ENCODE measurements at regions not wholly inside any gene's neighbourhood (a gene's known extent, or its start where the extent isn't known, plus 50 kb on each side); places are given as distances from the start of the nearest gene placed in this dataset.
A peak's percentile ranks its signal among the peaks of the same experiment; 100 is the strongest.

DNA sequence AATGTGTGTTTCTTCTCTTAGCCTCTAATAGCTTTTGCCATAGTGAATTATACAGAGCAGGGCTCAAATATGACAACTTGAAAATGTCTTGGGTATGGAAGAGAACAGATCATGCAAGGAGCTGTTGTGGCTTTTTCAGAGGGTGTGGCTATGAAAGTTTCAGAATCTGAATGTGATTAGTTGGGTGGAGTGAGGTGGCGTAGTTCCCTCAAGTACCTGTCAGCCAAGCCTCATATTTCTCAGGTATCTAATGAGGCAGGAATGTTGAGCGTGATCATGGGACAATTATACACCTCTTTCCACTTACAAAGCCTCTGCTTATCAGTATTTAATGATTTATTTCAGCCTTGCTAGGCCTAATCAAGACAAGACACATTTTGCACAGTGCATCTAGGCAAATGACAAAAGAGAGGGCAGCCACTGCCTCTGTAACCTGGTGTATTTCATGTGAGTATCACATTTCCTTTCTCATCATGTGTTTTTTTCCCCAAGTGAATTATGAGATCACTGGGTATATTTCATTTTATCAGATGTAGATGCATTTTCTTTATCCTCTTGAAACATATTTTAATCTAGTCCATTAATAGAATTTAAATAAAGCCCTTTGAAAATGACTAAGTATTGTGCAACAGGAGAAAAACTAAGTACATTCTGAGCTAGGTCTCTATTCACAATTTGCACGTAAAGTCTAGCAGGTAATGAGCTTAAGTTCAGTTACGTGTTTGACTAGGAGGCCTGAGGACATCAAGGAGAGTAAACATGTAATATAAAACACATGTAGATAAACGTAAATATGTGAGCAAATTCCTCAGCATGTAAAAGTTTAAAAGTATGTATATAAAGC lies 644.4 kb upstream of the IGFBP3 start:
- Histone ChIP-seq H3K27me3 (ENCODE audit: control insufficient read depth, insufficient read depth, low read length) (no peaks in the 10 kb centered on the region), H3K4me1 (ENCODE audit: control insufficient read depth, insufficient read depth, low read length) (no peaks in the 10 kb centered on the region), H3K36me3 (ENCODE audit: control insufficient read depth, insufficient read depth, low read length) (no peaks in the 10 kb centered on the region), H3K27ac (ENCODE audit: low read depth, low read length) (no peak overlapping the region), H3K4me3 (ENCODE audit: low read depth, low read length) (no peak overlapping the region), H3K9me3 (ENCODE audit: control insufficient read depth, insufficient read depth, low read length) (peaks cover 1% of the 10 kb centered on the region)
- no peak for DNase-seq (ENCODE audit: low read depth in 4 of 6, low spot score in 6 of 6)
- WGBS (ENCODE audit: insufficient coverage) = no CpG with 5 or more reads among the region's 5 CpGs

DNA sequence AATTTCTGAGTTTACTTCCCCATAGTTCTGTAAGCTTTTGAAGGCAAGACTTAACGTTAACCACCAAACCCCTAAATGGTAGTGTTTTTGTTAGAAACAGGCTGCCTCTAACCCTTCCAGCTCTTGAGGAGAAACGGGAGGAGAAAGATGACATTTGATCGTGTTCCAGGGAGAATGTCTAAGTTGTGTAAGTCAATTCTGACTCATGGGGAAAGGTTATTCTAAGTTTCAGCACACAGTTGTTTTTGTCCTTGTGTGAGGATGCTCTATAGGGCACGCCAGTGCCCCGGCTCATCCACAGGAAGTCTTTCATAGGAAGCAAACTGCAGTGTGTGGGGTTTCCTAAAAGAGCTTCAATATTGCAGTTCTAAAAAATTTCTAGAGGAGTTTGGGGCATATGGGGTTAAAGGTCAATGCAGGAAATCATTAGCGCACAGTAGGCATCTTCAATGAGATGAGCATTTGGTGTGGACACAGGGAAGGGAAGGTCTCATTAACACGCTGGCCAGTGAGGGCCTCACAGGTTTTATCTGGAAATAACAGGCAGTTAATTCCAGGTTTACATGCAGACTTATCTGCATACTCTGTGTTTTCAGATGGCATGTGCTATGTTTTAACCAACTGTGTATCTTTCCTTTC lies 638.2 kb upstream of the IGFBP3 start:
- H3K36me3 ChIP-seq (ENCODE audit: control insufficient read depth, insufficient read depth, low read length) = no peaks in the 10 kb centered on the region
- no peaks in the 10 kb centered on the region for H3K27me3 ChIP-seq (ENCODE audit: control insufficient read depth, insufficient read depth, low read length)
- peaks cover 1% of the 10 kb centered on the region for H3K9me3 ChIP-seq (ENCODE audit: control insufficient read depth, insufficient read depth, low read length)
- no peaks in the 10 kb centered on the region for H3K4me1 ChIP-seq (ENCODE audit: control insufficient read depth, insufficient read depth, low read length)
- H3K27ac ChIP-seq (ENCODE audit: low read depth, low read length) = no peak overlapping the region
- H3K4me3 ChIP-seq (ENCODE audit: low read depth, low read length) = no peak overlapping the region
- WGBS (ENCODE audit: insufficient coverage) = 94% methylated on average over 3 of the region's 7 CpGs
- no peak for DNase-seq (ENCODE audit: low read depth in 4 of 6, low spot score in 6 of 6)

DNA sequence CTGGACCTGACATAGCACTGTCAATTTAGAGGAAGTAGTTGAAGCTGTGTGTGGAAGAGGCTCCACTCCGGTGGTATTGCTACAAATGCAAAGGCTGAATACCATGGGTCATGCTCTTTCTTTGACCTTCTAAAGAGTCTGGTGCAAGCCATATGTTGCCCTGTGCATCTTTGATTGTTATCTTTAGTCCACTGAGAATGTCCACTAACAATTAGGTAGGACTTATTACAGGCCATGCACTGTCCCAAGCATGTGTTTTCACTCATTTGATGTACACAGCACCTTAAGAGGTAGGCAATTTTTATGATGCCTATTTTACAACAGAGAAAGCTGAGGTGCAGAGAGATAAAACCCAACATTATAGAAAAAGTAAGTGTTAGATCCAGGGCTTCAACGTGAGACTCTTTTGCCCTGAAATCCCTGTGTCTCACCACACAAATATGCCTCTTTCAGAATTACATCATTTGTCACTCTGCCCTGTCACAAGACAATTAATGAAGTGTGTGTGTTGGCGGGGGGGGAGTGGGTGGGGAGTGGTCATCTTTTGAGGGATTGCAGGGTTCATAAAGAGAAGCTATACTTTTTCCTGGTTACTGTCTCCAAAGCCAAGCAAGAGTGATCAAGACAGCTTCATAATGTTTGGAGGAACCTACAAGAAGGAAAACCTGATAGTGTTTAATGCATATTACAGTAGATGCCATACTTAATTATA lies 637.6 kb upstream of the IGFBP3 start:
- DNase-seq (ENCODE audit: low read depth in 4 of 6, low spot score in 6 of 6) = no peak
- Histone ChIP-seq H3K4me1 (ENCODE audit: control insufficient read depth, insufficient read depth, low read length) (no peaks in the 10 kb centered on the region), H3K36me3 (ENCODE audit: control insufficient read depth, insufficient read depth, low read length) (no peaks in the 10 kb centered on the region), H3K9me3 (ENCODE audit: control insufficient read depth, insufficient read depth, low read length) (peaks cover 1% of the 10 kb centered on the region), H3K4me3 (ENCODE audit: low read depth, low read length) (no peak overlapping the region), H3K27me3 (ENCODE audit: control insufficient read depth, insufficient read depth, low read length) (no peaks in the 10 kb centered on the region), H3K27ac (ENCODE audit: low read depth, low read length) (no peak overlapping the region)
- 54% methylated on average over 1 of the region's 3 CpGs for WGBS (ENCODE audit: insufficient coverage)

DNA sequence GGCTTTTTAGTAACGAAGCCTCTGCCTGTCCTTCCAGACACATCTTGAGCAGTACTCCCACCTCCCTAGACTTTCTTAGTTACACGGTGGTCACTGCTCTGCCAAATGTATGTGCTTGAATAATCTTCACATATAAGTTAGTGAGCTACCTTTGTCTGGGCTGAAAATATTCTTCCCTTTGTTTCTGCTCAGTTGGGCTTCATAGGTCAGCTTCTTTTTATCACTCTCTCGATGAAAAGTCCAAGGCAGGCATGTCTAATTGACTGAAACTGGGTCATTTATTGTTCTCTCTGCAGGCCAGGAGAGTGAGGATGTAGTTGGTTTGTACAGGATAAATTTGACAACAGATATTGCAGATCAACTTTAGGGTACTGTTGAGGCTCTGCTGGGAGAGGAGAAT lies 636.7 kb upstream of the IGFBP3 start:
- no peaks in the 10 kb centered on the region for H3K36me3 ChIP-seq (ENCODE audit: control insufficient read depth, insufficient read depth, low read length)
- H3K4me3 ChIP-seq (ENCODE audit: low read depth, low read length) = no peak overlapping the region
- H3K9me3 ChIP-seq (ENCODE audit: control insufficient read depth, insufficient read depth, low read length) = peaks cover 1% of the 10 kb centered on the region
- peak in 1 of 6 donors; percentile 26 for DNase-seq (ENCODE audit: low read depth in 4 of 6, low spot score in 6 of 6)
- 24% methylated on average over 2 of the region's 3 CpGs for WGBS (ENCODE audit: insufficient coverage)
- no peaks in the 10 kb centered on the region for H3K27me3 ChIP-seq (ENCODE audit: control insufficient read depth, insufficient read depth, low read length)
- no peak overlapping the region for H3K27ac ChIP-seq (ENCODE audit: low read depth, low read length)
- H3K4me1 ChIP-seq (ENCODE audit: control insufficient read depth, insufficient read depth, low read length) = no peaks in the 10 kb centered on the region

DNA sequence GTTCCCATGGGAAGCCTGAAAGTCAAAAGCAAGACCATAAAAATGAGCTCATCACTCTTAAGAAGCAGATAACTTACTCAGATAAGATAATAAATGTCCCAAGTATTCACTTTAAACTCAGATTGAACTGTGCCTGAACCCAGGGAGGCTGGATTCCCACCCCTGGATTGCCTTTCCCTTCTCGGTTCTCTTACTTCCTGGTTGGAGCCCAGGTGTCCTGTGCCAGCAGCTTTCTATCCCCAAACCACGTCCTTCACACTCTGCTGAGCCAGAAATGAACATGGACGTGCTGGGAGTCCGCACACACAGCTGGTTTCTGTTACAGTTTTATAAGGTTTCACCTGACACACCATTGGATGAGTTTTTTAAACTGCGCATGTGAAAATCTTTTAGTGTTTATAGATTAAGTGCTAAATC lies 636.2 kb upstream of the IGFBP3 start:
- H3K27me3 ChIP-seq (ENCODE audit: control insufficient read depth, insufficient read depth, low read length) = no peaks in the 10 kb centered on the region
- DNase-seq (ENCODE audit: low read depth in 4 of 6, low spot score in 6 of 6) = peak in 1 of 6 donors; percentile 15
- 26% methylated on average over 2 of the region's 5 CpGs for WGBS (ENCODE audit: insufficient coverage)
- H3K36me3 ChIP-seq (ENCODE audit: control insufficient read depth, insufficient read depth, low read length) = no peaks in the 10 kb centered on the region
- H3K27ac ChIP-seq (ENCODE audit: low read depth, low read length) = no peak overlapping the region
- H3K4me3 ChIP-seq (ENCODE audit: low read depth, low read length) = no peak overlapping the region
- peaks cover 1% of the 10 kb centered on the region for H3K9me3 ChIP-seq (ENCODE audit: control insufficient read depth, insufficient read depth, low read length)
- H3K4me1 ChIP-seq (ENCODE audit: control insufficient read depth, insufficient read depth, low read length) = no peaks in the 10 kb centered on the region

DNA sequence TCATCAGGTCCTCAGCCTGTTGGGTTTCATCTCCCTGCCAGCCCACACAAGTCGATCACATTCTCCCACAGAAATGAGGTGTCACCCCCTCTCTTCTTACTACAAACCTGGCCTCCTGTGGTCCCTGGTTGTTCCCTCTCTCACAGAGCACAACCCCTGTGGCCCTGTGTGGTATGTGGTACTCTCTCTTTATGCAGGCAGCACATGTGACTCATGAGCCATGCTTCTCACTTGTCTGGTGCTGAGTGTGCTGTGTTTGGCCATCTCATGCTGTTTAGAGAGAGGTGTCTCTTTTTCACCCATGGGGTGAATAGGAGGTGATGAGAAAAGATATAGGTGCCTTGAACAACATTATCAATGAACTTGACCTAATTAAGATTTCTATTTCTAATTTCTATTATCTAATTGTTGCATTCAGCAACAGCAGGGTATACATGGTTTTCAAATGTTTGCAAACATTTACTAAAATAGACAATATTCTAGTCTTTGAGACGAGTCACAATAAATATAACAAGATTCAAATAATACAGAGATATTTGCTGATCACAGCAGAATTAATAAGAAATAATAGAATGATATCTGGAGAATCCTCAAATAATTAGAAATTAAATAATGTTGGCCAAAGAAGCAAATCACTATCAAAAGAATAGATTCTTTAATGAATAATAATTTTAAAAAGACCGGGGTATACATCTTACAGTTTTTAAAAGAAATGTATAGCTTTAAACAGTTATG lies 633.8 kb upstream of the IGFBP3 start:
- no peaks in the 10 kb centered on the region for H3K27me3 ChIP-seq (ENCODE audit: control insufficient read depth, insufficient read depth, low read length)
- no peak overlapping the region for H3K4me3 ChIP-seq (ENCODE audit: low read depth, low read length)
- no peaks in the 10 kb centered on the region for H3K36me3 ChIP-seq (ENCODE audit: control insufficient read depth, insufficient read depth, low read length)
- H3K9me3 ChIP-seq (ENCODE audit: control insufficient read depth, insufficient read depth, low read length) = no peaks in the 10 kb centered on the region
- no peaks in the 10 kb centered on the region for H3K4me1 ChIP-seq (ENCODE audit: control insufficient read depth, insufficient read depth, low read length)
- H3K27ac ChIP-seq (ENCODE audit: low read depth, low read length) = no peak overlapping the region
- WGBS (ENCODE audit: insufficient coverage) = 80% methylated on average over 1 of the region's 3 CpGs
- no peak for DNase-seq (ENCODE audit: low read depth in 4 of 6, low spot score in 6 of 6)

DNA sequence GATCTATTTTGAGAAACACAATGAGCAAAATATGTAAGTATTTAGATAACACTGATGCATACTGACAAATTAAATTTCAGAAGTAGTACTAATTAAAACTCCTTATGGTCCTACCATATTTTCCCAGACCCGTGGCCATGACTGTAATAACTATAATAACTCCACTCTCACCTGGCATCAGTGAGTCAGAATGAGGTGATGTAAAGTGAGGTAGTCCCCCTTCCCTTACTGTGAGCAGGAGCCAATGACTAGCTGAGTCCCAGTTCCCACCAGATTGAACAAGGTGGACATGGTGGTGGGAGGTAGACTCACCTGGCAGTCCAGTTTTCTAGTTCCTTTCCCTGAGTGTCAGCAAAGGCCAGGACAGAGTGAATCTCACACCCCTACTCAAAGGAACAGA lies 630.5 kb upstream of the IGFBP3 start:
- no CpG with 5 or more reads among the region's 1 CpG for WGBS (ENCODE audit: insufficient coverage)
- Histone ChIP-seq H3K4me1 (ENCODE audit: control insufficient read depth, insufficient read depth, low read length) (no peaks in the 10 kb centered on the region), H3K9me3 (ENCODE audit: control insufficient read depth, insufficient read depth, low read length) (no peaks in the 10 kb centered on the region), H3K27me3 (ENCODE audit: control insufficient read depth, insufficient read depth, low read length) (no peaks in the 10 kb centered on the region), H3K27ac (ENCODE audit: low read depth, low read length) (no peak overlapping the region), H3K36me3 (ENCODE audit: control insufficient read depth, insufficient read depth, low read length) (no peaks in the 10 kb centered on the region), H3K4me3 (ENCODE audit: low read depth, low read length) (no peak overlapping the region)
- no peak for DNase-seq (ENCODE audit: low read depth in 4 of 6, low spot score in 6 of 6)

DNA sequence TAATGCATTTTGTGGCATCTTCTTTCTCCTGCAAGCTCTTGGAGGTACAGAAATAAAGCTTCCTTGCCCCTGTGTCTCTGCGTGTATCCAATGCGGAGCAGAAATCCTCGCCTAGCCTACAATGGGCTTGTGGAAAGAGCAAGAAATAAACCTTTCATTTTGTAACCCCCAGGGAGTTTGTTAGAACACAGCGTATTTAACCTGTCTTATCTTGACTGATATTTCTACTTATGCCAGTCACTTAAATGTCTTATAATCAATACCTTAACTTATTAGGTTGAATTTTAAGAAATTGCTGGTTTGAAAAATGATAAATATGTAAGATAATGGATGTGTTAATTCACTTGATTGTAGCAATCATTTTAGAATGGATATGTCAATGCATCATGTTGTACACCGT lies 629.8 kb upstream of the IGFBP3 start:
- Histone ChIP-seq H3K36me3 (ENCODE audit: control insufficient read depth, insufficient read depth, low read length) (no peaks in the 10 kb centered on the region), H3K4me1 (ENCODE audit: control insufficient read depth, insufficient read depth, low read length) (no peaks in the 10 kb centered on the region), H3K4me3 (ENCODE audit: low read depth, low read length) (no peak overlapping the region), H3K9me3 (ENCODE audit: control insufficient read depth, insufficient read depth, low read length) (no peaks in the 10 kb centered on the region), H3K27me3 (ENCODE audit: control insufficient read depth, insufficient read depth, low read length) (no peaks in the 10 kb centered on the region), H3K27ac (ENCODE audit: low read depth, low read length) (no peak overlapping the region)
- WGBS (ENCODE audit: insufficient coverage) = 60% methylated on average over 2 of the region's 5 CpGs
- peak in 1 of 6 donors; percentile 35 for DNase-seq (ENCODE audit: low read depth in 4 of 6, low spot score in 6 of 6)

DNA sequence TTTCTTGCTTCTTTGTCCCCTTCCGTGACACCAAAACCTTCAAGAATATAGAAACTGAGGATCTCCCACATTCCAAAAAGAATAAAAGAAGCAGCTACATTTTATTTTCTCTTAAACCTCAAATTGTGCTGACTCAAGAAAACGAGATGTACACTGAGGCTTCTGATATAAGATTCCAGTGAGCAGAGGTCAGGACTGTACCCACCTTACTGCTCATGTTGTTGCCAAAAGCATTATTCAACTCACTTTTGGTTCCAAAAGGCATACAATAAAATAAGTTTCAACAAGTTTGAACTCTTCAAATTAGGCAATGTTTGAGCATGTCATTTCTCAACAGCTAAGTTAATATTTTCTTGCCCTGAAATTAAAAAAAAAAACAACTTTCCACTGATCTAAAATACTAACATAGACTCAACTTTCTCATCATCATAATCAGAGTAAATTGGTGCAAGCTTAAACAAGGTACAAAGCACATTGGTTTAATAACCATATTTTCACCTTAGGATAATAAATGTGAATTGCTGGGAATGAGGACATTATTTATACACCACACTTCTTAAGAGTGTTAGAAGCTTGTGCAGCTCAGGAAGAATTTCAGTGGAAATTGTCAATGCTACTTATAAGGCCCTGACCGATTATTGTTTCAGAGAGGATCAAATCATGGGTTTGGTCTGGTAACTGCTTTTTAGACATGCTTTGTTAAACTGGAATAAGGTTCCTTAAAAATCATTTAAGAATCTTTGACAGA lies 629.0 kb upstream of the IGFBP3 start:
- no peaks in the 10 kb centered on the region for H3K27me3 ChIP-seq (ENCODE audit: control insufficient read depth, insufficient read depth, low read length)
- WGBS (ENCODE audit: insufficient coverage) = 86% methylated on average over 2 of the region's 3 CpGs
- H3K36me3 ChIP-seq (ENCODE audit: control insufficient read depth, insufficient read depth, low read length) = no peaks in the 10 kb centered on the region
- DNase-seq (ENCODE audit: low read depth in 4 of 6, low spot score in 6 of 6) = no peak
- H3K9me3 ChIP-seq (ENCODE audit: control insufficient read depth, insufficient read depth, low read length) = no peaks in the 10 kb centered on the region
- H3K4me3 ChIP-seq (ENCODE audit: low read depth, low read length) = no peak overlapping the region
- H3K4me1 ChIP-seq (ENCODE audit: control insufficient read depth, insufficient read depth, low read length) = no peaks in the 10 kb centered on the region
- H3K27ac ChIP-seq (ENCODE audit: low read depth, low read length) = no peak overlapping the region

All from spinal cord (tissue), 9 donors.